ENCODE measurements at regions not wholly inside any gene's neighbourhood (a gene's known extent, or its start where the extent isn't known, plus 50 kb on each side); places are given as distances from the start of the nearest gene placed in this dataset.
"Not testable (repeated sequence)": the region's sequence is repeated elsewhere in the genome, so short reads cannot be mapped to it uniquely, and the experiment has no call there.

DNA sequence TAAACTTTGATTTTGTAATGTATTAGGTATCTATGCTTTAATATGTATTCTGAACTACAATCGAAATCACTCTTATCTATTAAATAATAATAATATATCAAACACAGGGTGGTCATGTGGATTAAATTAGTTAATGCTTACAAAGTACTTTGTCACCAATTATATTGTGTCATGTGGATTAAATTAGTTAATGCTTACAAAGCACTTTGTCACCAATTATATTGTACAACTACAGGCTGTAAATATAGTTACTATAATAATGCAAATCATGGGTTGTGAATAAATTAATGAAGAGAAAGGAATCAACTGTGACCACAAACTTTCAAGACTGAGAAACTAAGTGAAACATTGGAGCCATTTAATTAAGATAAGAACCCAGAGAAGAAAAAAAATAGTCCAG is 1929.1 kb upstream of the PCDH20 start:
- no peak for DNase-seq (ENCODE audit: low spot score)

DNA sequence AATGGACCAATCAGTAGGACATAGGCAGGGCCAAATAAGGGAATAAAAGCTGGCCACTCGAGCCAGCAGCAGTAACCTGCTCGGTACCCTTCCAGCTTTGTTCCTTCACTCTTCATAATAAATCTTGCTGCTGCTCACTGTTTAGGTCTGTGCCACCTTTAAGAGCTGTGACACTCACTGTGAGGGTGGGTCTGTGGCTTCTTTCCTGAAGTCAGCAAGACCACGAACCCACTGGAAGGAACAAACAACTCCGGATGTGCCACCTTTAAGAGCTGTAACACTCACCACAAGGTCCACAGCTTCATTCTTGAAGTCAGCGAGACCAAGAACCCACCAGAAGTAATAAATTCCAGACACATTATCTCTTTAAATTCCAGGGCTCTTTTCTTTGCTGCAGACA is 1922.3 kb upstream of the PCDH20 start:
- no peak for DNase-seq (ENCODE audit: low spot score)

GRCh38 chr13:63337041-63337440 is 1921.4 kb upstream of the PCDH20 start:
- DNase-seq (ENCODE audit: low spot score): no peak

- no peak for DNase-seq (ENCODE audit: low spot score)
Measured at GRCh38 chr13:63336549-63336948, 1920.9 kb upstream of the PCDH20 start.

GRCh38 chr13:63327584-63327983 is 1911.9 kb upstream of the PCDH20 start:
- no peak for DNase-seq (ENCODE audit: low spot score)

- DNase-seq (ENCODE audit: low spot score): no peak
Measured at GRCh38 chr13:63323441-63323840, 1907.8 kb upstream of the PCDH20 start.

GRCh38 chr13:63311587-63311986 is 1895.9 kb upstream of the PCDH20 start:
- DNase-seq (ENCODE audit: low spot score): no peak

DNA sequence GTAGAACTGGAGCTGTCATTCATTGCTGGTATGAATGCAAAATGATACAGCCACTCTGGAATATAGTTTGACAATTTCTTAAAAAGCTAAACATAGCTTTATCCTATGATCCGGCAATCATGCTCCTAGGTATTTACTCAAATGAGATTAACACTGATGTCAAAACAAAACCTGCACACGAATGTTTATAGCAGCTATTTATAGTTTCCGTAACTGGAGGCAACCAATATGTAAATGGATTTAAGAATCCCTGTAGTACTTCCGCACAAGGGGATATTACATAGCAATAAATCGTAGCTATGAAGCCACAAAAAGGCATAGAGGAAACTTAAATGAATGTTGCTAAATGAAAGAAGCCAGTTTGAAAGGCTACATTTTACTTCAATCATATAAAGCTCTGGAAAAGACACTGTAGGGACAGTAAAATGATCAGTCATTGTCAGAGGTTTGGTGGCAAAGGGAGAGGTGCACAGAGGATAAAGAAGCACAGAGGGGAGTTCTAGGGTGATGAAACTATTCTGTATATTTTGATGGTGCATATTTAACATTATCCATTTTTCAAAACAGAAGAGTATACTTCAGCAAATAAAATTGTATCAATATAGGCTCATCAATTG is 1893.0 kb upstream of the PCDH20 start:
- no peak for DNase-seq (ENCODE audit: low spot score)

- no peak for DNase-seq (ENCODE audit: low spot score)
Measured at GRCh38 chr13:63307228-63307627, 1891.6 kb upstream of the PCDH20 start.

DNA sequence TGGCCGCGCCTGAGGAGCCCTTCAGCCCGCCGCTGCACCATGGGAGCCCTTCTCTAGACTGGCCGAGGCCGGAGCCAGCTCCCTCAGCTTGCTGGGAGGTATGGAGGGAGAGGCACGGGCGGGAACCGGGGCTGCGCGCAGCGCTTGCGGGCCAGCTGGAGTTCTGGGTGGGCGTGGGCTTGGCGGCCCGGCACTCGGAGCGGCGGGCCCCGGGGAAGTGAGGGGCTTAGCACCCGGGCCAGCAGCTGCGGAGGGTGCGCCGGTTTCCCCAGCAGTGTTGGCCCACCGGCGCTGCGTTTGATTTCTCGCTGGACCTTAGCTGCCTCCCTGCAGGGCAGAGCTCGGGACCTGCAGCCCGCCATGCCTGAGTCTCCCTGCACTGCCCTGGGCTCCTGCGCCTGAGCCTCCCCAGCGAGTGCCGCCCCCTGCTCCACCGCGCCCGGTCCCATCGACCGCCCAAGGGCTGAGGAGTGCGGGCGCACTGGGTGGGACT is 1890.0 kb upstream of the PCDH20 start:
- DNase-seq (ENCODE audit: low spot score): no peak

- DNase-seq (ENCODE audit: low spot score): no peak
Measured at GRCh38 chr13:63304497-63304896, 1888.8 kb upstream of the PCDH20 start.

GRCh38 chr13:63299866-63300394 is 1884.3 kb upstream of the PCDH20 start:
- no peak for DNase-seq (ENCODE audit: low spot score)

GRCh38 chr13:63297163-63297562 is 1881.5 kb upstream of the PCDH20 start:
- no peak for DNase-seq (ENCODE audit: low spot score)

DNA sequence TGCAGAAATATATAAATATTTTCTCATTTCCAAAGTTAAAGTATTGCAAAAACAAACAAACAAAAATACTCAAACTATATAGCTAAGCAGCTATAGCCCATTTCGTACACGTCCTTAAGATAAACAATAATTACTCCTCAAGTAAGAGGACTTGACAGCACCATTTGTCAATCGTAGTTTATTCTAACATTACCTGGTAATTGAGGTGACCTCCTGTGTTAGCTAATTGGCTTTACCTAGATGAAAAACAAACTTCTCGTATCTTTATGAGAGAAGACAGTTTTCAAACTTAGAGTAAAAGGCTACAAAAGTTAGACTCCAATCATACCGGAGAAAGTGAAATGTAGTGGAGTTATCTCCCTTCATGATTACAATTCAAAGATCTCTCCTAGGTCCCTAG is 1876.1 kb upstream of the PCDH20 start:
- no peak for DNase-seq (ENCODE audit: low spot score)

DNA sequence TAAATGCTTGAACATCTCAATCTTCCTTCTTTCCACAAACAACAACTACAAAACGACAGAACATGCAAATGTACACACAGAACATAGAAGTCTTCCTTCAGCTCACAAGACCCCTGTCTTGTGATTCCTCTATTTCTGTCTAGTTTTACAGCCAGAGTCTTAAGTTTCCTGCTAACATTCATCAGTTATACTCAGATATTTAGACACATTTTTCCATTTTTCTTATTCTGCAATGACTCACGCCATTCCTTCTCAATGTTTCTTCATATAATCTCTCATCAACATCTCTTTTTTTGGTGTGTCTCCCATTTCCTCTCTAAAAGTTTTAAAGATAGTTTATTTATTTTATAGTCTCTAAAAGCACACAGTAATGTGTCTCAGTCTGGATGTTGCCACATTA is 1872.9 kb upstream of the PCDH20 start:
- no peak for DNase-seq (ENCODE audit: low spot score)

DNA sequence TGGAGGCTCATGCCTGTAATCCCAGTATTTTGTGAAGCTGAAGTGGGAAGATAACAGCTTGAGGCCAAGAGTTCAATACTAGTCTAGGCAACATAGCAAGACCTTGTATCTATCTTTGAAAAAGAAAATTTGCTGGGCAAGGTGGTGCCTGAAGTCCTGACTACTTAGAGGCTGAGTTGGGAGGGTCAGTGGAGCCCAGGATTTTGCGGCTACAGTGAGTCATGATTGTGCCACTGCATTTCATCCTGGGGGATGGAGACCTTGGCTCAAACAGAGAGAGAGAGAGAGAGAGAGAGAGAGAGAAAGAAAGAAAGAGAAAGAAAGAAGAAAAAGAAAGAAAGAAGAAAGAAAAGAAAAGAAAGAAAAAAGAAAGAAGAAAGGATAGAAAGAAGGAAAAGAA is 1872.3 kb upstream of the PCDH20 start:
- no peak for DNase-seq (ENCODE audit: low spot score)

DNA sequence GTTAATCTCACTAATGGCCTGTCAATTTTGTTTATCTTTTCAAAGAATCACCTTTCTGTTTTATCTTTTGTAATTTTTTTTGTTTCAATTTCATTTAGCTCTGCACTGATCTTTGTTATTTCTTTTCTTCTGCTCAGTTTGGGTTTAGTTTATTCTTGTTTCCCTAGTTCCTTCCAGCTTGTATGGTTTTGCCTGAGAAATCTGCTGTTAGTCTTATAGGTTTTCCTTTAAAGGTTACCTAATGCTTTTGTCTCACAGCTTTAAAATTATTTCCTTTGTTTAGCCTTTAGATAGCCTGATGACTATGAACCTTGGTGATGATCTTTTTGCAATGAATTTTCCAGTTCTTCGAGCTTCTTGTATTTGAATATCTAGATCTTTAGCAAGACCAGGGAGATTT is 1869.8 kb upstream of the PCDH20 start:
- DNase-seq (ENCODE audit: low spot score): no peak

DNA sequence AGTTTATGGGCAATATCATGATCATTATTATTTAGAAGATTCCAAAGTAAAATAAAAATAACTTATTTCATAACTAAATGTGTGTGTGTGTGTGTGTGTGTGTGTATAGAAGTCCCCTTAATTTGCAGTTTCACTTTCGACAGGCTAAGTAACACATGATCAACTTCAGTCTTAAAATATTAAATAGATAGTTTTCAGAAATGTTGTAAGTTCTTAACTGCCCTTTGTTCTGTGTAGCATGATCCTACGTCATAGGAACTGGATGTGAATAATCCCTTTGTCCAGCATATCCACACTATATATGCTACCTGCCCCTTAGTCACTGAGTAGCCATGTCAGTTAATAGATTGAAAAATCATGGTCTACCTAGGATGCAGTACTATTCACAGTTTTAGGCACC is 1863.5 kb upstream of the PCDH20 start:
- DNase-seq (ENCODE audit: low spot score): no peak

GRCh38 chr13:63274772-63275171 is 1859.1 kb upstream of the PCDH20 start:
- DNase-seq (ENCODE audit: low spot score): no peak

DNA sequence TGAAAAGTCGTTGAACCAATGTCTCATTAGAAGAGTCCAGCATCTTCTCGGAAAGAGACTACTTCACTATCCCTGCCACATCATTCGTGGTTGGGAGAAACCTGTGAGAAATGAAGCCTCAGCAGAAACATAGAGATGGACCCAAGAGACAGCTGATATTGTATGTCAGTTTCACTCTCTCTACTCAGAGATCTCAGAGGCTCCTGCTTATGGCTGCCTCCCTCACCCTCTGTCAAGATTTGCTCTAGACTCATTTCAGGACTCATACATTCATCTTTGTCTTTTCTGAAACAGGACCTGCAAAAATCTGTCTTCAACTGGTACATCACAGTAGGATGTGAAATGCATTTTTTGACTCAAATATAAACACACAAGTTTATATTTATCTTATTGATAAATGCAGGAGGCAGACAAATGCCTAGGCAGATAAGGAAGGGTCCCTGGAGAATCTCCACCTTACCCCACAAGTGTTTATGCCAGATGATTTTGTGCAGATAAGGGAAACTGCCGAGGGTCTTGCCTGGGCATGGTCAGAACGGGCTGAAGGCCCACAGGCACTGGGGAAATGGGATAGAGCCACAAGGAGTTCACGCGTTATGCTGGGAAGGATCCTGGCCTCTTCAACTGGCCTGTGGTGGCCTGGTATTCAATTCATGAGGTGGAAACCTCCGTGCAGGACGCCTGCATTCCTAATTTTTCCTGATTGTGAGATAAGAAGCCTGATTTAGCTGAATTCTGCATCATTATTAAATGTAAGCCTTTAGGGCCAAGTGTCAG is 1834.0 kb upstream of the PCDH20 start:
- no peak for DNase-seq (ENCODE audit: low spot score)

DNA sequence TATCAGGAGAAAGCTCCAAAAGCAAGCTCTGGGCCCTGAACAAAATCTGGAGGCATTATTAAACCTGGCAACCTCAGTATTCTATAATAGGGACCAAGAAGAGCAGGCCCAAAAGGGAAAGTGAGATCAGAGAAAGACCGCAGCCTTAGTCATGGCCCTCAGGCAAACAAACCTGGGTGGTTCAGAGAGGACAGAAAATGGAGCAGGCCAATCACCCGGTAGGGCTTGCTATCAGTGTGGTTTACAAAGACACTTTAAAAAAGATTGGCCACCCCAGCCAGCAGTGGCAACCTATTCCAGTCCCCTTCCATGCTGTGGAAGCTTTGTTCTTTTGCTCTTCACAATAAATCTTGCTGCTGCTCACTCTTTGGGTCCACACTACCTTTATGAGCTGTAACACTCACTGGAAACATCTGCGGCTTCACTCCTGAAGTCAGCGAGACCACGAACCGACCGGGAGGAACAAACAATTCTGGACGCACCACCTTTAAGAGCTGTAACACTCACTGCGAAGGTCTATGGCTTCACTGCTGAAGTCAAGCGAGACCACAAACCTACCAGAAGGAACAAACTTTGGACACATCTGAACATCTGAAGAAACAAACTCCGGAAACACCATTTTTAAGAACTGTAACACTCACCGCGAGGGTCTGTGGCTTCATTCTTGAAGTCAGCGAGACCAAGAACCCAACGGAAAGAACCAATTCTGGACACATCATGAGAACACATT is 1821.2 kb upstream of the PCDH20 start:
- not testable (repeated sequence) for DNase-seq (ENCODE audit: low spot score)

DNA sequence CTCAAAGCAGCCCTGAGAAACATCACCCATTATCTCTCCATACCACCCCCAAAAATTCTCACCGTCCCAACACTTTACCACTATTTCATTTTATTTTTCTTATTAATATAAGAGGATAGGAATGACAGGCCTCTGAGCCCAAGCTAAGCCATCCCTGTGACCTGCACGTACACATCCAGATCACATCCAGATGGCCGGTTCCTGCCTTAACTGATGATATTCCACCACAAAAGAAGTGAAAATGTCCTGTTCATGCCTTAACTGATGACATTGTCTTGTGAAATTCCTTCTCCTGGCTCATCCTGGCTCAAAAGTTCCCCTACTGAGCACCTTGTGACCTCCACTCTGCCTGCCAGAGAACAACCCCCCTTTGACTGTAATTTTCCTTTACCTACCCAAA is 1802.9 kb upstream of the PCDH20 start:
- not testable (repeated sequence) for DNase-seq (ENCODE audit: low spot score)

Data from AG08395 (cell line).